ENCODE measurements at regions not wholly inside any gene's neighbourhood (a gene's known extent, or its start where the extent isn't known, plus 50 kb on each side); places are given as distances from the start of the nearest gene placed in this dataset.

- no peak for TF ChIP-seq CTCF (conservative IDR thresholded peaks at IDR 0.05; ENCODE audit: control insufficient read depth, insufficient read depth, low read depth, low read length)
- no peak for DNase-seq (ENCODE audit: low read depth)
Measured at GRCh38 chr18:60007661-60008060, 107.9 kb downstream of the PMAIP1 start.

GRCh38 chr18:60003610-60004185, 103.9 kb downstream of the PMAIP1 start:
- no peak for DNase-seq (ENCODE audit: low read depth)
- TF ChIP-seq CTCF (conservative IDR thresholded peaks at IDR 0.05; ENCODE audit: control insufficient read depth, insufficient read depth, low read depth, low read length): no peak
- no peak overlapping the region for H3K4me3 ChIP-seq (ENCODE audit: control insufficient read depth, low read depth, low read length)

More at GRCh38 chr18:60007661-60008060, 107.9 kb downstream of the PMAIP1 start:
- no peak overlapping the region for H3K4me3 ChIP-seq (ENCODE audit: control insufficient read depth, low read depth, low read length)

- peak; percentile 58 for DNase-seq (ENCODE audit: low read depth)
Measured at GRCh38 chr18:59996370-59996966, 96.7 kb downstream of the PMAIP1 start.

GRCh38 chr18:59994357-59994756, 94.6 kb downstream of the PMAIP1 start:
- TF ChIP-seq CTCF (conservative IDR thresholded peaks at IDR 0.05; ENCODE audit: control insufficient read depth, insufficient read depth, low read depth, low read length): peak; percentile 26
- peak; percentile 20 for DNase-seq (ENCODE audit: low read depth)
- no peak overlapping the region for H3K4me3 ChIP-seq (ENCODE audit: control insufficient read depth, low read depth, low read length)

More at GRCh38 chr18:59996370-59996966, 96.7 kb downstream of the PMAIP1 start:
- TF ChIP-seq CTCF (conservative IDR thresholded peaks at IDR 0.05; ENCODE audit: control insufficient read depth, insufficient read depth, low read depth, low read length): peak; percentile 88
- H3K4me3 ChIP-seq (ENCODE audit: control insufficient read depth, low read depth, low read length): no peak overlapping the region

GRCh38 chr18:59993560-59993959, 93.8 kb downstream of the PMAIP1 start:
- no peak for TF ChIP-seq CTCF (conservative IDR thresholded peaks at IDR 0.05; ENCODE audit: control insufficient read depth, insufficient read depth, low read depth, low read length)
- H3K4me3 ChIP-seq (ENCODE audit: control insufficient read depth, low read depth, low read length): no peak overlapping the region
- no peak for DNase-seq (ENCODE audit: low read depth)

GRCh38 chr18:59990121-59990823, 90.5 kb downstream of the PMAIP1 start:
- H3K4me3 ChIP-seq (ENCODE audit: control insufficient read depth, low read depth, low read length): no peak overlapping the region
- TF ChIP-seq CTCF (conservative IDR thresholded peaks at IDR 0.05; ENCODE audit: control insufficient read depth, insufficient read depth, low read depth, low read length): no peak
- no peak for DNase-seq (ENCODE audit: low read depth)
